ENCODE measurements at regions not wholly inside any gene's neighbourhood (a gene's known extent, or its start where the extent isn't known, plus 50 kb on each side); places are given as distances from the start of the nearest gene placed in this dataset.

DNA sequence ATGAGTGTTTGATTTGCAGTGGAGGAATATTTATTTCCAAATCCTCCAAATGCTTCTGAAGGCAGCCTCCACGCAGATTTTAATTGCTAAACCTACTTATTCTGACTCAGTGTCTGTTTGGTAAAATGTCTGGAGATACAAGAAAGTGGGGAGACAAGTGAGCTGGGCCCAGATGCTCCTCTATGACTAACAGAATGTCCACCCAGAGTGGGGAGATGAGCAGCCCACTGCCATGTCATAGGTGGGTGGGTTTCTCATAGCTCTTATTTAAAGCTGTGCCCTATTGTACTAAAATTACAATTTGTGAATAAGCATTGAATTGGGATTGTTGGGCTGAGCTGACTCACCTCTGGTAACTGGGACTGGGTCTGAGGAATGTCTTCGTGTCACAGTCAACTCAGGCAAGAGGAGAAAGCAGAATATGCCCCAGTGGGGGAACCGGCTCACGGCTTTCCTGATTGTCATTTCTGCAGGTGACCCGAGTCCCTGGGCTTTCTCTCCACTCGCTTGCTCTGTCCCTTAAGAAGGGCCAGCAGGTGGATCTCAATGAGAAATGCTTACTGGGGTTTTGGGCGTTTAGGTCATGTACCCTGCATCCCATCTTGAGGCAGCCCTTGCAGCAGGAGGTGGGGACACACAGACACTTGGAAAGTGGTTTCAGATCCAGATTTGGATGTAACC, 116.3 kb upstream of the SPRED2 start:
- TF ChIP-seq, protein P1, sequence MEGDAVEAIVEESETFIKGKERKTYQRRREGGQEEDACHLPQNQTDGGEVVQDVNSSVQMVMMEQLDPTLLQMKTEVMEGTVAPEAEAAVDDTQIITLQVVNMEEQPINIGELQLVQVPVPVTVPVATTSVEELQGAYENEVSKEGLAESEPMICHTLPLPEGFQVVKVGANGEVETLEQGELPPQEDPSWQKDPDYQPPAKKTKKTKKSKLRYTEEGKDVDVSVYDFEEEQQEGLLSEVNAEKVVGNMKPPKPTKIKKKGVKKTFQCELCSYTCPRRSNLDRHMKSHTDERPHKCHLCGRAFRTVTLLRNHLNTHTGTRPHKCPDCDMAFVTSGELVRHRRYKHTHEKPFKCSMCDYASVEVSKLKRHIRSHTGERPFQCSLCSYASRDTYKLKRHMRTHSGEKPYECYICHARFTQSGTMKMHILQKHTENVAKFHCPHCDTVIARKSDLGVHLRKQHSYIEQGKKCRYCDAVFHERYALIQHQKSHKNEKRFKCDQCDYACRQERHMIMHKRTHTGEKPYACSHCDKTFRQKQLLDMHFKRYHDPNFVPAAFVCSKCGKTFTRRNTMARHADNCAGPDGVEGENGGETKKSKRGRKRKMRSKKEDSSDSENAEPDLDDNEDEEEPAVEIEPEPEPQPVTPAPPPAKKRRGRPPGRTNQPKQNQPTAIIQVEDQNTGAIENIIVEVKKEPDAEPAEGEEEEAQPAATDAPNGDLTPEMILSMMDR (IDR thresholded peaks at IDR 0.05; ENCODE audit: poor library complexity): no peak
- TF ChIP-seq EZH2phosphoT487 (IDR thresholded peaks at IDR 0.05; ENCODE audit: low read depth, severe bottlenecking, unreplicated experiment) (no peak), EZH2 (IDR thresholded peaks at IDR 0.05; ENCODE audit: borderline replicate concordance) (no peak)
